ENCODE measurements at regions not wholly inside any gene's neighbourhood (a gene's known extent, or its start where the extent isn't known, plus 50 kb on each side); places are given as distances from the start of the nearest gene placed in this dataset.
"Not testable (repeated sequence)": the region's sequence is repeated elsewhere in the genome, so short reads cannot be mapped to it uniquely, and the experiment has no call there.

DNA sequence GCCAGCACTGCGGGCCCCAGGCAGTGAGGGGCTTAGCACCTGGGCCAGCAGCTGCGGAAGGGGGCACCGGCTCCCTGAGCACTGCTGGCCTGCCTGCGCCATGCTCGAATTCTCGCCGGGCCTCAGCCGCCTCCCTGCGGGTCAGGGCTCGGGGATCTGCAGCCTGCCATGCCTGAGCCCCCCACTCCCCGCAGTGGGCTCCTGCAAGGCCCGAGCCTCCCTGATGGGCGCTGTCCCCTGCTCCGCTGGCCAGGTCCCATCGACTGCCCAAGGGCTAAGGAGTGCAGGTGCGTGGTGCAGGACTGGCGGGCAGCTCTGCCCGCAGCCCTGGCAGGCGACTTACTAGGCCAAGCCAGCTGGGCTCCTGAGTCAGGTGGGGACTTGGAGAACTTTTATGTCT lies 133.3 kb upstream of the LMNTD1 start:
- no peak for DNase-seq

DNA sequence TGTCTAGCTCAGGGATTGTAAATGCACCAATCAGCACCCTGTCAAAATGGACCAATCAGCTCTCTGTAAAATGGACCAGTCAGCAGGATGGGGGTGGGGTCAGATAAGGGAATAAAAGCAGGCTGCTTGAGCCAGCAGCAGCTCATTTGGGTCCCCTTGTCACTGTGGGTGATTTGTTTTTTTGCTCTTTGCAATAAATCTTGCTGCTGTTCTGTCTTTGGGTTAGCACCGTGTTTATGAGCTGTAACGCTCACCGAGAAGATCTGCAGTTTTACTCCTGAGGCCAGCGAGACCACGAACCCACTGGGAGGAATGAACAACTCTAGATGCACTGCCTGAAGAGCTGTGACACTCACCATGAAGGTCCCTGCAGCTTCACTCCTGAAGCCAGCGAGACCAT lies 134.1 kb upstream of the LMNTD1 start:
- no peak for DNase-seq

DNA sequence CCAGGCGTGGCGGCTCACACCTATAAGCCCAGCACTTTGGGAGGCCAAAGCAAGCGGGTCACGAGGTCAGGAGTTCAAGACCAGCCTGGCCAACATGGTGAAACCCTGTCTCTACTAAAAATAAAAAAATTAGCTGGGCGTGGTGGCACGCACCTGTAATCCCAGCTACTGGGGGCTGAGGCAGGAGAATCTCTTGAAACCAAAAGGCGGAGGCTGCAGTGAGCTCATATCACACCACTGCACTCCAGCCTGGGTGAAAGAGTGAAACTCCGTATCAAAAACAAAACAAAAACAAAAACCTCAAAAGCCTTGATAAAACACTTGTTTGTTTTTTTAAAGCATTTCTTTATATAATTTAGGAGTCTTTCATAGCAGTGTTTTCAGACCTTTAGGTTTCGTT lies 135.8 kb upstream of the LMNTD1 start:
- not testable (repeated sequence) for DNase-seq

DNA sequence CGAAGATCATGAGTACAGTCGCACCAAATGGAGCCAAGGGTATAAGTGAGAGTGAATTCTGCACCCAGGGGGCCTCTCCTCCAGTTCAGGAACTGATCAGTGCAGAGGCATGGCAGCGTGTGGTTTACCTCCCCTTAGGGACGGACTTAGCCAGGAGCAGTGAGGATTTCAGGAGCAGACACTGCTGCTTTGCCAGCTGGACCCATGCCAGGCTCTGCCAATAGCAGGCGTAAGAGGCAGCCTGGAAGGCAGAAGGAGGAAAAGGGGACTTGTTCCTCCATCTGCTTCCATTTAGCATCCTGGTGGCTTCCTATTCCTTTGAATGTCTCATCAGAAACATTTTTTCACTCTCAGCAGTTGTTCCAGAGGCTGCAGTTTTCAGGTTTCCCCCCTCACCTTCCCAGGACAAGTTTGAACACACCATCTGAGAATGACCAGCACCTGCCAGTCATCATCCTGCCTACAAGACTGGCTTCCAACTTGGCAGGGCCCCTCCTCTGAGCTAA lies 137.0 kb upstream of the LMNTD1 start:
- peak; percentile 29 for DNase-seq

DNA sequence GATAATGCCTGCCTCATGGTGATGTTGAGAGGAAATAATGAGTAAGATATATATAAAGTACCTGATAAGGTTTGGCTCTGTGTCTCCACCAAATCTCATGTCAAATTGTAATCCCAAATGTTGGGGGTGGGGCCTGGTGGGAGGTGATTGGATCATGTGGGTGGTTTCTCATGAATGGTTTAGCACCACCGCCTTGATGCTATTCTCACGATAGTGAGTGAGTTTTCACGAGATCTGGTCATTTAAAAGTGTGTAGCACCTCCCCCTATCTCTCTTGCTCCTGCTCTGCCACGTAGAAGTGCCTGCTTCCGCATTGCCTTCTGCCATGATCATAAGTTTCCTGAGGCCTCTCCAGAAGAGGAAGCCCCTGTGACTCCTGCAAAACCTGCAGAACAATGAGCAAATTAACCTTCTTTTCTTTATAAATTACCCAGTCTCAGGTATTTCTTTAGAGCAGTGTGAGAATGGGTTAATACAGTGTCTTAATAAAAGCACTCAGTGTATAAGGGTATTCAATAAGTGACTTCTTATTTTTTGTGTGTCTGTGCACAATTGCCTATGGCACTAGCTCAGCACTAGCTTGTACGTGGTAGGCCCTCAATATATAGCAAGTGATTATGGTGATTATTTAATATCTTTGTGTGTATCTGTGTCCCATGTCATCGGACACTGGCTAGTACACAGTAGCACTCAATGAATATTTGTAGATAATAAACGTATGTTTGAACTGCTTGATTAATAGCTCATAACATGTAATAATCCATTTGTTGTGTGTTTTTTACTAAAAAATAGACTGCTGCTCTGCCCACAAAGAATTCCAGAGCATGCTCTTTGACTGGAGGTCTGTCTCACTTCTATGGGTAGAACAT lies 138.1 kb upstream of the LMNTD1 start:
- no peak for DNase-seq

DNA sequence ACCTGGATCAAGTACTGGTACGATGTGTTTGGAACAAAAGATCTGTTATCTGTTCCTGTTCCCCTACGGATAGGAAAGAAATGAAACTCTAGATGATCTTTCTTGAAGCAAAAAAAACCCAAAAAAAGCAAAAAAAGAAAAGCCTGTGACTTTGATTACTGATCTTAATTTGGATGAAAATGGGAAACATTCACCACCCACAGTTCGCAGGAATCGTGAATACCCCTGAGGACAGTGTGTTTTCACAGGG lies 138.7 kb upstream of the LMNTD1 start:
- no peak for DNase-seq

DNA sequence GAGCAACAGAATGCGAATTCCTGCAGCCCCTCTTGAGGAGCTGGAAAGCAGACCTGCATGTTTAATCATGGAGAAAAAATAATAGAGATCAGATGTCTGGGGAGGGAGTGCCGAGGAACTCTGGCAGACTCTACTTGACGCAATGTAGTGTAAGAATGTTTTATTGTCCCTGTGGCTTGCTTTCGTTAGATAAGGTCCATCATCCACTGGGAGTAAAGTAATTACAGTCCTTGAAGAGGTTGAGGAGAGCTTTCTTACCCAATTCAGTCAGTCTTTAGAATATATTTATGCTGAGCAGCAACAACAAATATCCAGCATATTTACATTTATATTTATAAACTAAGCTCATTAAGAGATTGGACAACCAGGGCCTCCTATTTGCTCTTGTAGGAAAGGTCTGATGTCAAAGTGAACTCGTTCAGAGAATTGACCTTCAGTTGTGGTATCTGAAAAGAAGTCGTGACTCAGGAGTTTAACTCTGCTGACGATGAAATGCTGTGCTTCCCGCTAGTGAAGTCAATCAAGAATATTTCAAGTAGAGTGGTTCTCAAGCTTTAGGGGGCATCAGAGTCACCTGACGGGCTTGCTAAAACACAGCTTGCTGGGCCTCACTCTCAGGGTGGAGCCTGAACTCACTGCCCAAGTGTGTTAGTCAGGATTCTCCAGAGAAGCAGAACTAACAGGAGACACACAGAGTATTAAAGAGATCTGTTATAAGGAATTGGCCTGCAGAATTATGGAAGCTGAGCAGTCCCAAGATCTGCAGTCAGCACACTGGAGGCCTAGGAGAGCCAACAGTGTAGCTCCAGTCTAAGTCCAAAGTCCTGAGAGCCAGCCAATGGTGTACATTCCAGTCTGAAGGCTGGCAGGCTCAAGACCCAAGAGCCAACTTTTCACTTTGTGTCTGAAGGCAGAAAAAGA lies 139.3 kb upstream of the LMNTD1 start:
- no peak for DNase-seq

DNA sequence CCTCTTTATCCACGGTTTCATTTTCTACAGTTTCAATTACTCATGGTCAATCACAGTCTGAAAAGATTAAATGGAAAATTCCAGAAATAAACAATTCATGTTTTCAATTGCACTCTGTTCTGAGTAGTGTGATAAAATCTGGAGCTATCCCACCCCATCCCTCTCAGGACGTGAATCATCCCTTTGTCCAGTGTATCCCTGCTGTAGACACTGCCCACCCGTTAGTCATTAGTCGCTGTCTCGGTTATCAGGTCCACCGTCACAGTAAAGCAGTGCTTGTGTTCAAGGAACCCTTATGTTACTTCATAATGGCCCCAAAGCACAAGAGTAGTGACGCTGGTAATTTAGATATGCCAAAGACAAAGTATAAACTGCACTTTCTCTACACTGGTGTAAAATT lies 141.0 kb upstream of the LMNTD1 start:
- DNase-seq: no peak

DNA sequence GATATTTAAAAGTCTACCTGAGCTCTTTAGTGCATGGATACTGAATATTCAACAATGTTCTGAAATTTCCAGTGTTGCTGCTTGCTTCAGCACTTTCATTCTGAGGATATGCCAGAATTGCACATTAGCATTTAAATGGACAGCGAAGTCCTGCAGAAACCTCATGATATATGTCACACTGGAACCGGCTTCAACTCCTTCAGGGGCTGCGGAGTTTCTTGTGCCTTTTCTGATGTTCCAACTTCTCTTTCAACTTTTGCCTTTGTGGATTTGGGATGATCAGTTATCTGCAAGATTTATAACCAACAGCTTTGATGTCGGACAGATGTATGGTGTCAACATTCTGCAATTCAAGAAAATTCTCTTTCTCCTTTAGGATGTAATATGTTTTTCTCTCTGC lies 142.5 kb upstream of the LMNTD1 start:
- DNase-seq: no peak

DNA sequence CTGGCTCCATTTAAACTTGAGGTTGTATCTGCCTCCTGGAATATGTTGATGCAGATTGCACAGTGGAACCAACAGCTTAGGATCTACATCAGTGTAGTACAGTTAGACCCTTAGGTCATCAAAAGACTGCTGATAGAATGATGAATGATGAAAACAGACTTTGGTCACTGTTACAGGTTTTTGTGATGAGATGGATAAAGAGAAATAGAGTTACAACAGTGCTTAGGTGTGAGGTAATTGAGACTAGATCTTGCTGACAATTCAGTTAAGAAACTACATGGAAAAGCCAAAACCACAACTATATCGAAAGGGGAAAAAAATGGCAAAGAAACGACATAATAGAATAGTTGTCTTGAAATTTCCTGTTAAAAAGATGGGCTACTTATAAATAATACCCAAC lies 145.7 kb upstream of the LMNTD1 start:
- DNase-seq: no peak

DNA sequence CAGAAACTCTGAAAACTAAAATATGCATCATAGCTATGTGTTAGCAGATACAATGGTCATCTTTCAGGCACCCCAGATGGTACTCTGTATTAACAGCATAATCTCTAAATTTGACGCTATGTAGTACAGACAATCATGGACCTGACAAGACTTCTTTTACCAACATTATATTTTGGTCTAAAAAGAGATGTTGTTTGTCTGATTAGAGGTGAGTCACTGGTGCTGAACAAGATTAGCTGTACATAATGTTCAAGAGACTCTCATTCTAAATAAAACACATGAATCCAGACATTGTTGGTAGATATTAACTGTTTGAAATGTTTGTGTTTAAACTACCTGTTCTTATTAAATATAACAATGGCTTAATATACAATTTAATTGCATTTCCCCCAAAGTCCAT lies 146.4 kb upstream of the LMNTD1 start:
- no peak for DNase-seq

DNA sequence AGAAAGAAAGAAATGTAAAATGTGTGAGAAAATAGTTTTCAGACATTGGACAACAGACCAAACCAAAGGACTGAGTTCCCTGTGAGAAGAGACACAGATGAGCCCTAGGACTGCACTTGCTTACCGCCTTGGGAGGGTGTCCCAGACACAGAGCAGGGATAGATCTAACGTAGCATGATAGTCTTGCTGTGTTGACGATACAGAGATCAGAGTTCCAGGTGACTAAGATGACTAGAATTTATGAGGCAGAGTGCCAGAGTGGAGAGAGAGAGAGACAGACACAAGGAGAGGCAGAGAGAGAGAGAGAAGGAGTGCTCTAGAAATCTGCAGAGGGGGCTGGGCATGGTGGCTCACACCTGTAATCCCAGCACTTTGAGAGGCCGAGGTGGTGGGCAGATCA lies 148.2 kb upstream of the LMNTD1 start:
- no peak for DNase-seq

DNA sequence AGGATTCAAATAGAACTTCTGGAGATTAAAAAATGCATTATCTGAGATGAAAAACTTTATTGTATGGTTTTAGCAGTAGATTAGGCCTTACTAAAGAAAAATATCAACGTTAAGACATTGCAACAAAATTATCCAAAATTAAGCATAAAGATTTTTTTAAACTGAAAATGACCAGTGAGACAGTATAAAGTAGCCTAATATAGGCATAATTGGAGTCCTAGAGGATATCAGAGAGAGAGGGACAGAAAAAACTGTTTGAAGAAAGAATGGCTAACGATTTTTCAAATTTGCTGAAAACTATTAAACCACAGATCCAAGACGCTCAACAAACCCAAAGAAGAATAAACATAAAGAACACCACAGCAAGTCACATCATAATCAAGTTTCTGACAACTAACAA lies 149.5 kb upstream of the LMNTD1 start:
- DNase-seq: no peak

DNA sequence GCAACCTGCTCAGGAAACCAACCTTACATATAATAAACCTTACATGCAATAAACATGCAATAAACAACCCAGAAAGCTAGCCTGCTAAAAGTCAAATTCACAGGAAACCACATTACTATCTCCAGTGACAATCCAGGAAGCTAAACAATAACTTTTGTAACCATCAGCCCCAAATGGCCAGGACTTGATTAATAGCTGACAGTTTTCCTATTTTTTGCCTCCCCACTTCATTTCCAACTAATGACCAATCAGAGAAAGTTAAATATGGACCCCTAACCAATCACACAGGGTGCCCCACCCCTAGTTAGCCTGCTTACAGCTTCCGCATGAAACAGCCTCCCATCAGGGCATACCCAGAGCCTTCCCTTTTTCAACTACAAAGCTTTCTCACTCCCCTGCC lies 152.2 kb upstream of the LMNTD1 start:
- no peak for DNase-seq

DNA sequence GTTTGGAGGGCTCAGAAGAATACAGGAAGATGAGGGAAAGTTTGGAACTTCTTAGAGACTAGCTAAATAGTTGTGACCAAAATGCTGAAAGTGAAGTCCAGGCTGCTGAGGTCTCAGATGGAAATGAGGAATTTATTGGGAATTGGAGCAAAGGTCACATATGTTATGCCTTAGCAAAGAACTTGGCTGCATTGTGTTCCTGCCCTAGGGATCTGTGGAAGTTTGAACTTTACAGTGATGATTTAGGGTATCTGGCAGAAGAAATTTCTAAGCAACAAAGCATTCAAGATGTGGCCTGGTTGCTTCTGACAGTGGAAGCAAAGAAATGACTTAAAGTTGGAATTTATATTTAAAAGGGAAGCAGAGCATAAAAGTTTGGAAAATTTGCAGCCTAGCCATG lies 153.6 kb upstream of the LMNTD1 start:
- not testable (repeated sequence) for DNase-seq

DNA sequence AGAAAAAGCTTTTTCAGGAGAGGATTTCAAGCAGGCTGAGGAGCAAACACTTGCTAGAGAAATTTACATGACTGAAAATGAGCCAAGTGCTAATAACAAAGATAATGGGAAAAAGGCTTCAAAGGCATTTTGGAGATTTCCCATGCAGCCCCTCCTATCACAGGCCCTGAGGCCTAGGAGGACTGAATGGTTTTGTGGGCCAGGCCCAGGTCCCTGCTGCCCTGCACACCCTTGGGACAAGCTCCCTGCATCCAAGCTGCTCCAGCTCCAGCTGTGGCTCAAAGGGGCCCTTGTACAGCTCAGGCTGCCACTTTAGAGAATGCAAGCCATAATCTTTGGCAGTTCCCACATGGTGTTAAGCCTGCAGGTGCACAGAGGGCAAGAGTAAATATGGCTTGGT lies 154.0 kb upstream of the LMNTD1 start:
- DNase-seq: no peak

DNA sequence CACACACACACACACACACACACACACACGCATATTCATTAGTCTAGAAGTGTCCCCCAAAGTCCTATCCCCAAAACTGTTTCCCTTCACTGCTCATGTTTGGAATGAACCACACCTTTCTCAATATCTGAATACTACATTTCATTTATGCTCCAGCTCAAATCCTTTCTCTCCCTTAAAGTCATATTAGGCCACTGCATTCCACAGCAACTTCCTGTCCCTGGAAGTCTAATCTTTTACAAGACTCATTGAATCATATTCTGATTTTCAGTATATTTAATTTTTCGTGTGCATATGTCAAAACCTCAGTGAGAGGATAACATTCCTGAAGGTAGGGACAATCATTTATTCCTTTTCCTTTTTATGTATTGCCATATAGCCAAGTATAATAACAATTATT lies 155.6 kb upstream of the LMNTD1 start:
- no peak for DNase-seq

DNA sequence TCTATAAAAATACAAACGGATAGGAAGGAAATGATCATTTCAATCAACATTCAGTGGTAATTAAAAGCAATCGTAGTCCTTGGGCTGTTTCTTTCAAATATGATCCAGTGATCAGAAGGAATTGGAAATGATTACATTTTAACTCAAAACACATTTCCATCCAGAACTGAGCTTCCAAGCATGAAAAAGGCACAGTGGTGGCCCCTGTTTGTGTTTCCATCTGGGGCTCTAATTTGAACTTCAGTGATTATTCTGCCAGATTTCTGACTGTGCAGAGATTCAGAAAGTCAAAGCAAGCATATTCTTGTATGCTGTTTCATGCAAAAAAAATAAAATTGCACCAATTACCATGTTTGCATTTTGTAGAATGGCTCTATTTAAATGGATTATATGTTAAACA lies 157.0 kb upstream of the LMNTD1 start:
- DNase-seq: no peak

DNA sequence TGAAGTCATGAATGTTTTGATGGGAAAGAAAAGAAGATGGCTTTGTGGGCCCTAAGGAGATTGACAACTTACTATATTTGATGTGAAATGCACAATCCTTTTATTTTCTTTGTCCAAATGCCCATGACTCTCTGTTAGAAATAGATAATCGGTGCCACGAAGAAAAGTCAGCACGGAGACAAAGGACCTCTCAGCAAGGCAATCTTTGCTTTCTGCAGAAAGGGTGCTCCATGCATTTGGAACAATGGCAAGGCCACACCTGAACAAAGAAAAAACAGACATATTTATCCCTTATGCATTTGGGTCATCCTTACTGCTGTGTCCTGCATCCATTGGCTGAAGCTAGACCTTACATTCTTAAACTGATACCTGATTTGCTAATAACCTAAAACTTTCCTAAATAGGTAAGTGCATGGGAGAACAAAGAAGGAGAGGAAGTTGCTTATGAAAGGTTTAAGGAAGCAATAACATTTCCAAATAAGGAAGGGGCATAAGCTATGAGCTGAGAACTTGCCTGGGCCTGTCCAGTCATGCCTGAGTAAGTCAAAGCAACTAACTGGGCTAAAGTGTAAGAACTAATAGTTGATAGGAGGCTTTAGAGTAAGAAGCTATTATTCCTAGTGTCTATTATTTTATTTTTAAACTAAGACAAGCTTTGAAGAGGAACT lies 158.0 kb upstream of the LMNTD1 start:
- not testable (repeated sequence) for DNase-seq

DNA sequence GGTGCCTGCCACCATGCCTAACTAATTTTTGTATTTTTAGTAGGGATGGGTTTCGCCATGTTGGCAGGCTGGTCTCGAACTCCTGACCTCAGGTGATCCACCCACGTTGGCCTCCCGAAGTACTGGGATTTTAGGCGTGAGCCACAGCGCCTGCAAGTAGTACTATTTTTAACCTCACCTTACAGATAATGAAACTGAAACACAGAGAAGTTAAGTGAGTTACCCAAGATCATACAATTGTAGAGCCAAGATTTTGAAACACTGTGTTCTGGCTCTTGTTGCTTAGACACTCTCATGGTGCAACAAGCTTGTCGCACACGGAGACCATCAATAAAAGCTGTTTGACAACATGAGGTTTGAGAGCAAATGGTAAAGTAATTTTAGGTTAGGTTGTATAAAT lies 159.1 kb upstream of the LMNTD1 start:
- DNase-seq: no peak

DNA sequence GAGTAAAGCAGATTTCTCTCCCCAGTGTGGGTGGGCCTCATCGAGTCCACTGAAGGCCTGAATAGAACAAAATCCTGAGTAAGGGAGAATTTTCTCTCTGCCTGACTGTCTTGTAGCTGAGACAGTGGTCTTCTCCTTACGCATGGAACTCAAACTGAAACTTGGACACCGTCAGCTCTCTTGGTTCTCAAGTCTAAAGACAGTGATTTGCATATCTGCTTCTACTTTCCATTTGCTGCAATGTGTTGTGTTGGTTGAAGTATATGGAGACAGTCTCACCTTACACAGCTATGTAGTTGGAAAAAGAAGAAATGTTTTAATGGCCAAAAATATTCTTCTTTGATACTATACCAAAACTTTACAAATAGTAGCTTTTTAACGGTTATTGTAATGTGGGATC lies 160.2 kb upstream of the LMNTD1 start:
- DNase-seq: no peak

DNA sequence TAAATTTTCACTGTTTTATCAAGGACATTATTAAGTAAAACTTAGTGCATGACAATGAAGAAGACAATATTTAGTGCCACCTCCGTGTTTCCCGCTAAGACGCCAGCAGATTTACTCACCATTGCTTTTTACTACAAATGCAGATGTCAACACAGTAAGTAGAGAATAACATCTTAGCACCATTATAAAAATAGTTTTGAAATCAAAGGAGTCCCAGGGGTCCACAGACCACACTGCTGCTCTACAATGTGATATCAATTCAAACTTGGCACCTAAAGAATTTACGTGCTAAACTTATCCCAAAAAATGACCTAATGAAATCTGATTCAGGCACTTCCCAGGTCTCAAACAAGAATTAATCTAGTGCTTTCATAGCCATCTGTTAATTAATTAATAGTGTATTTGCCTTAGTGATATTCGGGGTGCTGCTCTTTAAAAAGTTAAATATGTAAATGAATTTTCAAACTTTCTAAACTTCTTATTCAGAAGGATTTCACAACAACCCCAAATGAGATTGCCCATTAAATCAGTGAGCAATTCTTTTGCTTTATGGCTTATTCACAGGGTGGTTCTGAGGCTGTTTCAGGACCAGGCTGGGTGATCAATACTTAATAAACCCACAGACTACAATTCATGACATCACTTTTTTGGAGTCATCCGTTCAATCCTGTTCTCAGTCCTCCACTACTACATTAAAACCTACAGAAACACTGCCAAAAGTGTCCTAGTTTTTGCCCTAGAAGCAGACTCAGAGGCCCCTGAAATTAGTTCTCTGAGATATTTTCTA lies 161.3 kb upstream of the LMNTD1 start:
- DNase-seq: no peak

DNA sequence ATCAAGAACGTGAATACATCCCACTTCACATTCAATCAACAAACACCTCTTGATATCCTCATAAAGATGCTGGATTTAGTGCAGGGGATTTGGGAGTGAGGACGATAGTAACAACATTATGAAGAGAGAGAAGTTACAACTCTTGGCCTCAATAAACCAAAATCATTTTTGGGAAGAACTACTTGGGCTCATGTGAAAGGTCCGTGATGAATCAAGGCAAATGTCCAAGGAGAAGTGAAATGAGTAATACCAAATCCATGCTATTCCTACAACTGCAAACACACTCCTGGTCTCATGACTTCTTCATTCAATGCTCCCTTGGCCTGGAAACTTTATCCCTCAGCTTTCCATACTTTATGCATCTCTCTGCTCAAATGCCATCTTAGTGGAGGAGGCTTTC lies 162.0 kb upstream of the LMNTD1 start:
- DNase-seq: no peak
